Cardiac muscle cell (in vitro differentiated cells and primary cell): ENCODE measurements at regions not wholly inside any gene's neighbourhood (a gene's known extent, or its start where the extent isn't known, plus 50 kb on each side); places are given as distances from the start of the nearest gene placed in this dataset.

Experiments used
- DNase-seq, 2 donors: peaks; one replicate each; pipeline versions ENCODE4 v3.0.0 to v3.0.0-alpha.2; 2010 to 2017; ENCODE audit warnings: low read depth in 1 of 2, low spot score in 1 of 2
- H3K27ac ChIP-seq: fragments of 200-600 bp; sonication (generic); 2 replicates; pipeline ENCODE4 v1.5.1; 2016
- H3K27me3 ChIP-seq: fragments of 200-600 bp; sonication (generic); 2 replicates; pipeline ENCODE4 v1.6.0; 2016; ENCODE audit warnings: control low read depth
- H3K36me3 ChIP-seq: fragments of 200-600 bp; sonication (generic); 2 replicates; pipeline ENCODE4 v1.5.1; 2016; ENCODE audit warnings: control low read depth
- H3K4me1 ChIP-seq: fragments of 200-600 bp; sonication (generic); 2 replicates; pipeline ENCODE4 v1.8.1; 2017; ENCODE audit warnings: low read depth, mild to moderate bottlenecking, mixed run types
- H3K4me3 ChIP-seq: fragments of 200-600 bp; sonication (generic); 2 replicates; pipeline ENCODE4 v1.5.1; 2016; ENCODE audit warnings: mild to moderate bottlenecking
- H3K9me3 ChIP-seq: fragments of 200-600 bp; sonication (generic); 2 replicates; pipeline ENCODE4 v1.5.1; 2017; ENCODE audit warnings: low read depth, mild to moderate bottlenecking, control low read depth
- CTCF ChIP-seq: IDR thresholded peaks from 2 replicates; pipeline ENCODE4 v1.5.1; 2012; ENCODE audit warnings: low read depth, mild to moderate bottlenecking, low read length

GRCh38 chr2:41836948-41837347 is 210.9 kb upstream of the PKDCC start:
- no peaks in the 10 kb centered on the region for H3K36me3 ChIP-seq
- no peaks in the 10 kb centered on the region for H3K9me3 ChIP-seq
- DNase-seq, result peak; percentile 70 to 89
- no peak for TF ChIP-seq CTCF
- H3K4me1 ChIP-seq, result no peaks in the 10 kb centered on the region
- peaks cover 18% of the 10 kb centered on the region for H3K27me3 ChIP-seq
- no peak overlapping the region for H3K27ac ChIP-seq
- H3K4me3 ChIP-seq, result no peak overlapping the region

GRCh38 chr2:41837610-41838009 is 210.2 kb upstream of the PKDCC start:
- Histone ChIP-seq H3K36me3 (no peaks in the 10 kb centered on the region), H3K9me3 (no peaks in the 10 kb centered on the region), H3K4me1 (no peaks in the 10 kb centered on the region), H3K27ac (no peak overlapping the region), H3K4me3 (no peak overlapping the region), H3K27me3 (peaks cover 21% of the 10 kb centered on the region)
- no peak for TF ChIP-seq CTCF
- DNase-seq, result no peak

GRCh38 chr2:41840702-41841551 is 206.9 kb upstream of the PKDCC start:
- peak; percentile 100 for TF ChIP-seq CTCF
- H3K4me1 ChIP-seq, result no peaks in the 10 kb centered on the region
- no peak overlapping the region for H3K27ac ChIP-seq
- peak overlapping the region; percentile 69 for H3K4me3 ChIP-seq
- H3K27me3 ChIP-seq, result peaks cover 50% of the 10 kb centered on the region
- DNase-seq, result peak; percentile 96 to 98
- H3K9me3 ChIP-seq, result no peaks in the 10 kb centered on the region
- no peaks in the 10 kb centered on the region for H3K36me3 ChIP-seq

- no peaks in the 10 kb centered on the region for H3K4me1 ChIP-seq
- no peak for TF ChIP-seq CTCF
- H3K9me3 ChIP-seq, result no peaks in the 10 kb centered on the region
- H3K4me3 ChIP-seq, result no peak overlapping the region
- no peak for DNase-seq
- no peak overlapping the region for H3K27ac ChIP-seq
- H3K27me3 ChIP-seq, result peaks cover 86% of the 10 kb centered on the region
- H3K36me3 ChIP-seq, result no peaks in the 10 kb centered on the region
These were observed 200.9 kb upstream of the PKDCC start for GRCh38 chr2:41846962-41847361.

- no peaks in the 10 kb centered on the region for H3K9me3 ChIP-seq
- no peak for TF ChIP-seq CTCF
- H3K27ac ChIP-seq, result no peak overlapping the region
- H3K36me3 ChIP-seq, result no peaks in the 10 kb centered on the region
- peaks cover 81% of the 10 kb centered on the region for H3K27me3 ChIP-seq
- no peaks in the 10 kb centered on the region for H3K4me1 ChIP-seq
- H3K4me3 ChIP-seq, result no peak overlapping the region
- DNase-seq, result peak in 1 of 2 donors; percentile 70
These were observed 199.9 kb upstream of the PKDCC start for GRCh38 chr2:41847744-41848441.
